NCI-H2081 (cell line): ENCODE measurements at regions not wholly inside any gene's neighbourhood (a gene's known extent, or its start where the extent isn't known, plus 50 kb on each side); places are given as distances from the start of the nearest gene placed in this dataset.

Source experiments
- DNase-seq, 2 experiments: peaks; one replicate each; lab custom pipeline; 2025; lab: John Stamatoyannopoulos, UW

- DNase-seq: no peak
These were observed 76.0 kb downstream of the FAM124B start for GRCh38 chr2:224325941-224326340.

GRCh38 chr2:224324604-224325003 lies 77.3 kb downstream of the FAM124B start:
- DNase-seq: no peak

GRCh38 chr2:224320660-224321059 lies 81.2 kb downstream of the FAM124B start:
- no peak for DNase-seq

GRCh38 chr2:224319750-224320149 lies 82.2 kb downstream of the FAM124B start:
- no peak for DNase-seq

- no peak for DNase-seq
These were observed 89.2 kb downstream of the FAM124B start for GRCh38 chr2:224312741-224313140.

- DNase-seq: no peak
These were observed 90.8 kb downstream of the FAM124B start for GRCh38 chr2:224310943-224311625.

GRCh38 chr2:224309176-224309575 lies 92.7 kb downstream of the FAM124B start:
- DNase-seq: no peak

- no peak for DNase-seq
These were observed 93.5 kb downstream of the FAM124B start for GRCh38 chr2:224308272-224308911.

GRCh38 chr2:224302952-224303351 lies 99.0 kb downstream of the FAM124B start:
- DNase-seq: no peak

GRCh38 chr2:224293976-224294375 lies 107.9 kb downstream of the FAM124B start:
- DNase-seq: no peak

GRCh38 chr2:224287531-224287930 lies 114.4 kb downstream of the FAM124B start:
- no peak for DNase-seq

- DNase-seq: no peak
These were observed 115.0 kb downstream of the FAM124B start for GRCh38 chr2:224286923-224287322.

- DNase-seq: peak; percentile 49 to 64
These were observed 117.6 kb downstream of the FAM124B start for GRCh38 chr2:224284134-224284946.

GRCh38 chr2:224283466-224283965 lies 118.4 kb downstream of the FAM124B start:
- DNase-seq: no peak

- DNase-seq: no peak
These were observed 120.5 kb downstream of the FAM124B start for GRCh38 chr2:224281374-224281773.

GRCh38 chr2:224278531-224278930 lies 123.4 kb downstream of the FAM124B start:
- DNase-seq: no peak

GRCh38 chr2:224276251-224276650 lies 125.7 kb downstream of the FAM124B start:
- DNase-seq: no peak

GRCh38 chr2:224272237-224272910 lies 129.5 kb downstream of the FAM124B start:
- DNase-seq: no peak

GRCh38 chr2:224271617-224272236 lies 130.2 kb downstream of the FAM124B start:
- DNase-seq: no peak

GRCh38 chr2:224268441-224268840 lies 133.5 kb downstream of the FAM124B start:
- peak; percentile 14 to 64 for DNase-seq

- DNase-seq: no peak
These were observed 137.6 kb downstream of the FAM124B start for GRCh38 chr2:224264259-224264658.

GRCh38 chr2:224263571-224264043 lies 138.3 kb downstream of the FAM124B start:
- DNase-seq: no peak
